Thyroid gland (tissue), 4 donors: ENCODE measurements at regions not wholly inside any gene's neighbourhood (a gene's known extent, or its start where the extent isn't known, plus 50 kb on each side); places are given as distances from the start of the nearest gene placed in this dataset.

ENCODE experiments used
- DNase-seq, 2 donors: peaks; one replicate each; pipeline ENCODE4 v3.0.0-alpha.2; 2019
- H3K27ac ChIP-seq, 3 donors: fragments of 200-600 bp; sonication (generic); 1 replicate in 2 of 3; 2 replicates in 1 of 3; pipeline ENCODE4 v1.5.1; 2016 to 2019; ENCODE audit warnings: mild to moderate bottlenecking in 1 of 3, moderate library complexity in 1 of 3
- H3K27me3 ChIP-seq: fragments of 200-600 bp; sonication (generic); one replicate; pipeline ENCODE4 v1.5.1; 2019
- H3K36me3 ChIP-seq, 2 donors: fragments of 200-600 bp; sonication (generic); one replicate each; pipeline ENCODE4 v1.5.1; 2016 to 2019
- H3K4me1 ChIP-seq, 2 donors: fragments of 200-600 bp; sonication (generic); one replicate each; pipeline ENCODE4 v1.5.1; 2017 to 2019
- H3K4me3 ChIP-seq, 3 donors: fragments of 200-600 bp; sonication (generic); replicated peaks in 1 of 3; 1 replicate in 2 of 3; 2 replicates in 1 of 3; pipeline ENCODE4 v1.5.1; 2016; ENCODE audit warnings: mild to moderate bottlenecking in 1 of 3
- H3K9me3 ChIP-seq: fragments of 200-600 bp; sonication (generic); one replicate; pipeline ENCODE4 v1.5.1; 2017
- POLR2A ChIP-seq, 2 donors: fragments of 450-650 bp; IDR thresholded peaks; one replicate each; pipeline ENCODE4 v1.6.1; 2017; ENCODE audit warnings: antibody characterized with exemption in 2 of 2, mild to moderate bottlenecking in 2 of 2, moderate library complexity in 1 of 2
- WGBS, 2 donors: methylation state at CpG; one replicate each; pipeline ENCODE4 v1.1.5; 2017; 5-methylcytosine and 5-hydroxymethylcytosine counted together
- intact Hi-C: fragments of 100-400 bp; cut with DNase I; formaldehyde crosslinking; loops from one replicate; pipeline ENCODE4 v1.15.1; 2023
- TF ChIP-seq, protein P1 (sequence below), 6 experiments: fragments of 200-600 bp in 3 of 6; fragments of 450-650 bp in 3 of 6; sonication (generic) in 3 of 6; IDR thresholded peaks; one replicate each; pipeline ENCODE4 v1.5.1; 2016 to 2019; ENCODE audit warnings: antibody characterized with exemption in 6 of 6, mild to moderate bottlenecking in 2 of 6, inconsistent platforms in 1 of 6, moderate library complexity in 1 of 6

GRCh38 chr5:28495876-28496275 is 1457.5 kb upstream of the CDH9 start:
- Histone ChIP-seq H3K9me3 (no peaks in the 10 kb centered on the region), H3K36me3 (no peaks in the 10 kb centered on the region), H3K4me3 (no peak overlapping the region), H3K27ac (no peak overlapping the region), H3K4me1 (no peaks in the 10 kb centered on the region), H3K27me3 (no peaks in the 10 kb centered on the region)
- intact Hi-C loops: no loop called here
- DNase-seq: no peak
- WGBS, 2 donors: 61 to 74% methylated on average over 3 of the region's 3 CpGs
- TF ChIP-seq POLR2A (IDR thresholded peaks at IDR 0.05): no peak
- TF ChIP-seq, protein P1, sequence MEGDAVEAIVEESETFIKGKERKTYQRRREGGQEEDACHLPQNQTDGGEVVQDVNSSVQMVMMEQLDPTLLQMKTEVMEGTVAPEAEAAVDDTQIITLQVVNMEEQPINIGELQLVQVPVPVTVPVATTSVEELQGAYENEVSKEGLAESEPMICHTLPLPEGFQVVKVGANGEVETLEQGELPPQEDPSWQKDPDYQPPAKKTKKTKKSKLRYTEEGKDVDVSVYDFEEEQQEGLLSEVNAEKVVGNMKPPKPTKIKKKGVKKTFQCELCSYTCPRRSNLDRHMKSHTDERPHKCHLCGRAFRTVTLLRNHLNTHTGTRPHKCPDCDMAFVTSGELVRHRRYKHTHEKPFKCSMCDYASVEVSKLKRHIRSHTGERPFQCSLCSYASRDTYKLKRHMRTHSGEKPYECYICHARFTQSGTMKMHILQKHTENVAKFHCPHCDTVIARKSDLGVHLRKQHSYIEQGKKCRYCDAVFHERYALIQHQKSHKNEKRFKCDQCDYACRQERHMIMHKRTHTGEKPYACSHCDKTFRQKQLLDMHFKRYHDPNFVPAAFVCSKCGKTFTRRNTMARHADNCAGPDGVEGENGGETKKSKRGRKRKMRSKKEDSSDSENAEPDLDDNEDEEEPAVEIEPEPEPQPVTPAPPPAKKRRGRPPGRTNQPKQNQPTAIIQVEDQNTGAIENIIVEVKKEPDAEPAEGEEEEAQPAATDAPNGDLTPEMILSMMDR (IDR thresholded peaks at IDR 0.05): no peak

GRCh38 chr5:28493456-28493855 is 1455.1 kb upstream of the CDH9 start:
- DNase-seq: no peak
- TF ChIP-seq, protein P1 (IDR thresholded peaks at IDR 0.05): no peak
- no peak for TF ChIP-seq POLR2A (IDR thresholded peaks at IDR 0.05)
- intact Hi-C loops: no loop called here
- H3K9me3 ChIP-seq: no peaks in the 10 kb centered on the region
- no peak overlapping the region for H3K4me3 ChIP-seq
- H3K27ac ChIP-seq: no peak overlapping the region
- H3K36me3 ChIP-seq: no peaks in the 10 kb centered on the region
- H3K4me1 ChIP-seq: no peaks in the 10 kb centered on the region
- WGBS, 2 donors: 88 to 90% methylated on average over 1 of the region's 1 CpG
- no peaks in the 10 kb centered on the region for H3K27me3 ChIP-seq

DNA sequence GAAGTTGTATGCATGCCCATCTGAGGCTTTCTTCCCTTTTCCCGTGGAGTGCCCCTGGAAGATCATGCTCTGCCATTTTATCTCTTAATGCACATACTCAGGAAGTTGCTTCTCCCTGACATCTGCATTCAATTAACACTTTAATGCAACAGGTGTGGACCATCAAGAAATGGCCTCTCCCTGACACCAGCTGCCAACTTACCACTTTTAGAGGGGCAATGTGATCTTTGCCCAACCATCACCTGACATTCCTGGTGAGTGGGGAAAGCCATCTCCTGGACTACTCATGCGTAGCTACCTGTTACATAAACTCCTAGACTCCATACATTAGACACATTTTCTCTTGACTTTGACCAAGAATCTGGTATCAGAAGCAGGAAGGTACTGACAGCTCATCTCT is 1450.4 kb upstream of the CDH9 start:
- Histone ChIP-seq H3K4me3 (no peak overlapping the region), H3K36me3 (no peaks in the 10 kb centered on the region), H3K4me1 (no peaks in the 10 kb centered on the region), H3K9me3 (no peaks in the 10 kb centered on the region), H3K27ac (no peak overlapping the region), H3K27me3 (no peaks in the 10 kb centered on the region)
- WGBS, 2 donors: 65 to 69% methylated on average over 2 of the region's 2 CpGs
- TF ChIP-seq POLR2A (IDR thresholded peaks at IDR 0.05): no peak
- TF ChIP-seq, protein P1 (IDR thresholded peaks at IDR 0.05): no peak
- DNase-seq: no peak
- intact Hi-C loops: no loop called here

DNA sequence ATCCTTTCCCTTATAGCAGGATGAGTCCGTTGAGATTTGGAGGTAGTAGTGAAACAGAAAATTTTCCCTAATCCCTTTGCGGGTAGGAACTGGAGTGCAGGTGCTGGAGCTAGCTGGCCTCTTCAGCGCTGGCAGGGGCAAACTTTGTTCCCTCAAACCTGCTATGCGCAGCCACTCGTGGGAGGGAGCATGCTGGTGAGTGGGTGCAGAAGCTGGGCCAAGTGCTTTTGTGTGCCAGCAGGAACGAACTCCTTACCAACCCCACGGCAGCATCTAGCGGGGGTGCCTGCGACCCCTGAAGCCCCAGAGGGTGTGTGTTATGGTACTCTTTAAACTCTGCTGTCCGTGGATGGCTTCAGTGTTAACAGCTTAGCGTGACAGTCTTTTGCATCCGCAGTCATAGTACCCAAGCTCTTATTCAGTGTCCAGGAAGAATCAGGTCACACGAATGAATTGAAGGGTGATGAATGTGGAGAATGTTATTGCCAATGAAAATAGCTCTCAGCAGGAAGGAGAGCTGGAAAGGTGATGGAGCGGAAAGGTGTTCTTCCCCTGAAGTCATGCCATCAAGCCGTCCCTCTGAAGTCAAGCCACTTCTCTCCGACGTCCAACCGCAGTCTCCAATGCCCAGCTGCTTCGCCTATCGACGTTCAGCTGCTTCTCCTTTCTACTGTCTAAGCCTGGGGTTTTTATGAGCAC is 1445.1 kb upstream of the CDH9 start:
- TF ChIP-seq, protein P1 (IDR thresholded peaks at IDR 0.05): no peak
- no peak for TF ChIP-seq POLR2A (IDR thresholded peaks at IDR 0.05)
- no peaks in the 10 kb centered on the region for H3K36me3 ChIP-seq
- no peak overlapping the region for H3K27ac ChIP-seq
- no peak for DNase-seq
- H3K27me3 ChIP-seq: no peaks in the 10 kb centered on the region
- intact Hi-C loops: no loop called here
- WGBS, 2 donors: 85 to 87% methylated on average over 17 to 21 of the region's 21 CpGs
- H3K4me3 ChIP-seq: no peak overlapping the region
- no peaks in the 10 kb centered on the region for H3K9me3 ChIP-seq
- H3K4me1 ChIP-seq: no peaks in the 10 kb centered on the region

DNA sequence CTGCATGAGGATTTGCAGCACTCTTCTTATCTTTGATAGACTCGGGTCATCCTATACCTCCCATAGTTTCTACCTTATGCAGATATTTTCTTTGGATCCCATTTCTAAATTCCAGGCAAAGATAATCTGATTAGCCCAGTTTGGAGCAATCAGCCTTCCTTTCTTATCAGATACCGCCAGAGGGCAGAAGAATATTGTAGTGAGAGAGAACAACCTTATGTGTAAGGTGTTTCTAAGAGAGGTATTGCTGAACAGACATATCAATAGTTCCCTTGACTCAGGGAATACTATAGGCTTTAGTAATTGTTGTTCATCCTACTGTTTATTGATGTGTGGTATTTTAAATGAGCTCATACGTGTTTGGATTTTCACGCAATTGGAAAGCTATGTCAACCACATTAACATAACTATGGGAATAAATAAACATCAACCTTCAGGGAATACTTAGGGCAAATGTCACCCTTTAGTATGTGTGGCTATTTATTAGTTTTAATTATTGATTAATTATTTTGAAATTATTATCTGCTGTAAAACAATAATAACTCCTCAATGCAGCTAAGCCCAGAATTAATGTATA is 1435.2 kb upstream of the CDH9 start:
- WGBS, 2 donors: 46 to 56% methylated on average over 4 of the region's 4 CpGs
- TF ChIP-seq, protein P1 (IDR thresholded peaks at IDR 0.05): peak in 3 of 6 experiments; percentile 12 to 32 (median 13)
- no peak for TF ChIP-seq POLR2A (IDR thresholded peaks at IDR 0.05)

More for the DNA sequence above, 1435.2 kb upstream of the CDH9 start:
- intact Hi-C loops: no loop called here
- Histone ChIP-seq H3K27me3 (no peaks in the 10 kb centered on the region), H3K4me3 (no peak overlapping the region), H3K36me3 (no peaks in the 10 kb centered on the region), H3K9me3 (no peaks in the 10 kb centered on the region), H3K27ac (no peak overlapping the region), H3K4me1 (no peaks in the 10 kb centered on the region)
- DNase-seq: no peak
